K562 (cell line): ENCODE measurements at regions not wholly inside any gene's neighbourhood (a gene's known extent, or its start where the extent isn't known, plus 50 kb on each side); places are given as distances from the start of the nearest gene placed in this dataset.

Experiments
- ATAC-seq: fragments of 200-7000 bp; cut with Tn5 transposase; 3 replicates; pipeline ENCODE4 v1.9.1; 2020; ENCODE audit warnings: moderate library complexity
- BruUV-seq: library from RNA; stranded (reverse); fragments of 400-500 nt; replicated peaks from 2 replicates; lab custom pipeline; 2021; lab: Mats Ljungman, UMichigan
- CTCF ChIA-PET: fragments of 300-600 bp; formaldehyde crosslinking; extraction: SDS; loops from one replicate; lab custom pipeline; 2021; ENCODE audit warnings: low intra/inter-chr PET ratio; lab: Yijun Ruan, JAX
- POLR2A ChIA-PET: fragments of 300-600, 350-650 bp; sonication (Branson Sonifier 250); formaldehyde crosslinking; extraction: SDS; loops from one replicate; lab custom pipeline; 2021; ENCODE audit warnings: antibody characterized with exemption, inconsistent platforms; lab: Yijun Ruan, JAX
- DNase-seq, 4 experiments: peaks; one replicate each; pipeline versions ENCODE4 v3.0.0 to v3.0.0-alpha.2; 2011 to 2018; ENCODE audit warnings: low spot score in 3 of 4, mixed read lengths in 3 of 4; ENCODE audit errors: extremely low read depth in 1 of 4
- FAIRE-seq: peaks from 2 replicates; lab custom pipeline; 2011; peaks lifted over from hg19 to GRCh38; lab: Jason Lieb, UNC
- H2AFZ ChIP-seq: 2 replicates; pipeline ENCODE4 v1.6.0; 2011; ENCODE audit warnings: low read depth, low read length, control low read depth, inconsistent platforms
- H3K27ac ChIP-seq: fragments of 200-600 bp; 3 replicates; pipeline ENCODE4 v1.8.0; 2011; ENCODE audit warnings: low read depth, mild to moderate bottlenecking, control low read depth, inconsistent platforms, low read length, moderate library complexity, mixed read lengths; ENCODE audit errors: extremely low read depth
- H3K27me3 ChIP-seq, 2 experiments: fragments of 300-600 bp in 1 of 2; 2 replicates in 1 of 2; 3 replicates in 1 of 2; pipeline versions ENCODE4 v1.6.0 to v1.8.0; 2011; ENCODE audit warnings: inconsistent platforms in 2 of 2, low read length in 2 of 2, mild to moderate bottlenecking in 1 of 2, mixed read lengths in 1 of 2, moderate library complexity in 1 of 2; ENCODE audit not compliant: control insufficient read depth in 2 of 2, insufficient read depth in 2 of 2
- H3K36me3 ChIP-seq: fragments of 300-600 bp; 3 replicates; pipeline ENCODE4 v1.8.0; 2011; ENCODE audit warnings: mild to moderate bottlenecking, low read length, inconsistent platforms; ENCODE audit not compliant: control insufficient read depth, insufficient read depth
- H3K4me1 ChIP-seq, 2 experiments: fragments of 200-600 bp in 1 of 2; replicated peaks in 1 of 2; 2 replicates in 1 of 2; 3 replicates in 1 of 2; pipeline versions ENCODE4 v1.5.1 to v1.8.0; 2011; ENCODE audit warnings: inconsistent platforms in 2 of 2, low read length in 2 of 2, mild to moderate bottlenecking in 1 of 2, mixed read lengths in 1 of 2, moderate library complexity in 1 of 2; ENCODE audit not compliant: control insufficient read depth in 2 of 2, insufficient read depth in 2 of 2
- H3K4me2 ChIP-seq: 2 replicates; pipeline ENCODE4 v1.6.1; 2011; ENCODE audit warnings: low read length, control low read depth, inconsistent platforms, mixed read lengths; ENCODE audit not compliant: insufficient read depth
- H3K4me3 ChIP-seq: fragments of 200-600 bp; sonication (generic), shearing (Covaris generic); 2 replicates; pipeline ENCODE4 v1.5.1; 2016; ENCODE audit warnings: control low read depth, inconsistent platforms
- H3K79me2 ChIP-seq: fragments of 200-600 bp; 3 replicates; pipeline ENCODE4 v1.8.0; 2011; ENCODE audit warnings: low read length, inconsistent platforms; ENCODE audit not compliant: control insufficient read depth, insufficient read depth
- H3K9ac ChIP-seq, 2 experiments: 2 replicates each; pipeline versions ENCODE4 v1.6.0 to v1.6.1; 2011; ENCODE audit warnings: low read depth in 2 of 2, low read length in 2 of 2, control low read depth in 1 of 2, inconsistent platforms in 1 of 2, mild to moderate bottlenecking in 1 of 2, mixed read lengths in 1 of 2; ENCODE audit not compliant: insufficient read depth in 1 of 2
- H3K9me1 ChIP-seq: one replicate; pipeline ENCODE4 v1.6.0; 2011; ENCODE audit warnings: inconsistent platforms, mild to moderate bottlenecking, low read length, moderate library complexity; ENCODE audit not compliant: control insufficient read depth, insufficient read depth
- H3K9me3 ChIP-seq: replicated peaks from 2 replicates; pipeline ENCODE4 v1.5.1; 2011; ENCODE audit warnings: low read depth, low read length, inconsistent platforms; ENCODE audit not compliant: control insufficient read depth, insufficient read depth
- H4K20me1 ChIP-seq: replicated peaks from 2 replicates; pipeline ENCODE4 v1.6.1; 2011; ENCODE audit warnings: low read length, inconsistent platforms, mixed read lengths; ENCODE audit not compliant: control insufficient read depth, insufficient read depth
- ARID3B ChIP-seq: fragments of 250-450 bp; sonication (Bioruptor Pico); IDR thresholded peaks from 2 replicates; pipeline ENCODE4 v1.4.0; 2020; ENCODE audit warnings: borderline replicate concordance
- COPS2 ChIP-seq: fragments of 450-650 bp; conservative IDR thresholded peaks from 2 replicates; pipeline ENCODE4 v1.6.1; 2016; ENCODE audit warnings: mild to moderate bottlenecking, moderate library complexity
- CXXC5 ChIP-seq: fragments of 250-450 bp; sonication (Bioruptor Pico); IDR thresholded peaks from 2 replicates; pipeline ENCODE4 v1.8.0; 2022; ENCODE audit warnings: inconsistent platforms, mild to moderate bottlenecking, moderate library complexity
- DPF2 ChIP-seq: fragments of 450-650 bp; IDR thresholded peaks from 2 replicates; pipeline ENCODE4 v1.6.1; 2016
- MAFK ChIP-seq: IDR thresholded peaks from 2 replicates; pipeline ENCODE4 v1.6.1; 2011; ENCODE audit warnings: low read length, improper control_type of control experiment
- MEF2A ChIP-seq: IDR thresholded peaks from 2 replicates; pipeline ENCODE4 v1.6.1; 2011; ENCODE audit warnings: low read depth, mild to moderate bottlenecking, low read length, moderate library complexity; ENCODE audit not compliant: control insufficient read depth
- MIER1 ChIP-seq: fragments of 450-650 bp; IDR thresholded peaks from 2 replicates; pipeline ENCODE4 v1.6.1; 2016; ENCODE audit warnings: antibody characterized with exemption, mild to moderate bottlenecking, low read depth
- MNT ChIP-seq, 2 experiments: fragments of 450-650 bp; conservative IDR thresholded peaks; 2 replicates each; pipeline ENCODE4 v1.6.1; 2017; ENCODE audit warnings: mild to moderate bottlenecking in 2 of 2, moderate library complexity in 2 of 2
- MYNN ChIP-seq, 2 experiments: sonication (generic); formaldehyde crosslinking in 1 of 2; IDR thresholded peaks; 2 replicates each; pipeline versions ENCODE4 v1.5.0 to v1.6.1; 2016 to 2020; ENCODE audit warnings: antibody characterized with exemption in 1 of 2, missing genetic modification reagents in 1 of 2
- NCOR1 ChIP-seq: fragments of 450-650 bp; IDR thresholded peaks from 2 replicates; pipeline ENCODE4 v1.6.1; 2016; ENCODE audit warnings: mild to moderate bottlenecking, moderate library complexity
- PHF8 ChIP-seq: fragments of 200-600 bp; sonication (generic); IDR thresholded peaks from 2 replicates; pipeline ENCODE4 v1.6.1; 2012; ENCODE audit warnings: mixed run types, mild to moderate bottlenecking, inconsistent platforms, low read length, moderate library complexity, borderline replicate concordance
- SRSF9 ChIP-seq: fragments of 200-400 bp; formaldehyde crosslinking; IDR thresholded peaks from 2 replicates; pipeline ENCODE4 v1.6.1; 2017; ENCODE audit warnings: low read depth, low read length, borderline replicate concordance
- TCF15 ChIP-seq: fragments of 250-450 bp; sonication (Bioruptor Pico); IDR thresholded peaks from 2 replicates; pipeline ENCODE4 v1.8.0; 2022; ENCODE audit warnings: moderate library complexity, mild to moderate bottlenecking, inconsistent platforms
- TCFL5 ChIP-seq: fragments of 250-450 bp; sonication (Bioruptor Pico); conservative IDR thresholded peaks from 2 replicates; pipeline ENCODE4 v1.6.1; 2021; ENCODE audit warnings: mild to moderate bottlenecking, moderate library complexity, matching md5 sums
- THRA ChIP-seq: fragments of 450-650 bp; IDR thresholded peaks from 2 replicates; pipeline ENCODE4 v1.6.1; 2017; ENCODE audit warnings: mild to moderate bottlenecking, moderate library complexity
- THRB ChIP-seq: fragments of 450-650 bp; formaldehyde crosslinking; conservative IDR thresholded peaks from 2 replicates; pipeline ENCODE4 v1.4.0; 2022; ENCODE audit warnings: mild to moderate bottlenecking, missing genetic modification characterization
- ZFP30 ChIP-seq: fragments of 250-450 bp; sonication (Bioruptor Pico); IDR thresholded peaks from 2 replicates; pipeline ENCODE4 v1.8.0; 2022; ENCODE audit warnings: moderate library complexity, mild to moderate bottlenecking, inconsistent platforms, borderline replicate concordance
- WGBS: fragments of 100-300 bp; shearing (Covaris generic); methylation state at CpG from one replicate; pipeline ENCODE4 v1.1.6; 2016; ENCODE audit warnings: low coverage, mixed read lengths; ENCODE audit not compliant: insufficient coverage; ENCODE audit errors: missing lambda C conversion rate; 5-methylcytosine and 5-hydroxymethylcytosine counted together
- in situ Hi-C: fragments of 300-500 bp; cut with MboI; formaldehyde crosslinking; loops from 4 replicates; pipeline ENCODE4 v1.15.0; 2018; ENCODE audit warnings: inconsistent platforms, mixed read lengths
- intact Hi-C: fragments of 100-400 bp; cut with micrococcal nuclease; formaldehyde crosslinking; loops from 2 replicates; pipeline ENCODE4 v1.14.2; 2022

DNA sequence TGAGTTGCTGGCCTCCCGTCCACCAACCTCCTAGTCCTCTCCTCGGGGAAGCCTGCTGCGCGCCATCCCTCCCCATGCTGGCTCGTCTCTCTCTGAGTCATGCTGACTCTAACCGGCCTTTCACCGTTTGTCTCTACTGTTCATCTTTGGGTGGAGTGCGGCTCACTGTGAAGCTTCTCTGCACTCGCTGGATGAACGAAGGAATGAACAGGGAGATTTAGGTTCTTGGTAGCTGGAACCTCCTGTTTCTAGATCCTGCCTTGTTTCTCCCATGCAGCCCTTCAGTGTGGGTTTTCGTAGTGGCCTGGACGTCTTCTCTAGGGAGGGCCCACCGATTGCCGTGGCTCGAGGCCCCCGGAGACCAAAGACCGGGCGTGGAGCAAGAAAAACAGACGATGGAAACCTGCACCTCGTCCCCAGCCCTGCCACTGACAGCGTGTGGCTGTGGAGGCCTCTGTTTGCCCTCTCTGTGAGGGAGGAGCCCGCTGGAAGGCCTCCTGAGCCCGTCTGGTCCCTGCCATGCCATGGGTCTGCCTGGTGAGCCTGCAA is 227.6 kb upstream of the C1orf174 start:
- DNase-seq (peak in 2 of 4 experiments; percentile 9 to 22), ATAC-seq (peak; percentile 71), FAIRE-seq (no peak)
- H3K9ac ChIP-seq, result no peak overlapping the region
- CTCF ChIA-PET, result no interaction called here
- no peak overlapping the region for H3K4me2 ChIP-seq
- H3K4me1 ChIP-seq, result peaks cover 0 to 6% of the 10 kb centered on the region in 2 experiments; a peak in 2 of 5 replicates
- no peaks in the 10 kb centered on the region for H3K36me3 ChIP-seq
- POLR2A ChIA-PET, result no interaction called here
- in situ Hi-C loops (no loop called here), intact Hi-C loops (no loop called here)
- WGBS, result under 1% methylated on average over 23 of the region's 23 CpGs
- H4K20me1 ChIP-seq, result peaks cover 9% of the 10 kb centered on the region; the same call in 1 of the 2 replicates
- H3K27ac ChIP-seq, result no peak overlapping the region
- H3K79me2 ChIP-seq, result no peaks in the 10 kb centered on the region
- peaks cover 34 to 72% of the 10 kb centered on the region in 2 experiments for H3K27me3 ChIP-seq
- H2AFZ ChIP-seq, result no peak overlapping the region
- no peaks in the 10 kb centered on the region for H3K9me3 ChIP-seq
- BruUV-seq, result no TSS peak
- H3K4me3 ChIP-seq, result no peak overlapping the region
- H3K9me1 ChIP-seq, result no peaks in the 10 kb centered on the region
- no peak for TF ChIP-seq CXXC5
- TF ChIP-seq MNT (conservative IDR thresholded peaks at IDR 0.05), result no peak
- no peak for TF ChIP-seq MEF2A
- no peak for TF ChIP-seq TCFL5 (CRISPR knock-in tag)
- no peak for TF ChIP-seq THRB (CRISPR knock-in tag)
- TF ChIP-seq PHF8, result no peak
- no peak for TF ChIP-seq SRSF9
- TF ChIP-seq MIER1, result no peak
- no peak for TF ChIP-seq THRA
- no peak for TF ChIP-seq ARID3B (CRISPR knock-in tag)
- no peak for TF ChIP-seq MAFK
- no peak for TF ChIP-seq DPF2
- TF ChIP-seq NCOR1, result no peak
- no peak for TF ChIP-seq ZFP30 (CRISPR knock-in tag)
- TF ChIP-seq MYNN (IDR thresholded peaks at IDR 0.05), result no peak
- no peak for TF ChIP-seq MYNN (CRISPR knock-in tag; IDR thresholded peaks at IDR 0.05)
- TF ChIP-seq COPS2, result no peak
- no peak for TF ChIP-seq TCF15 (CRISPR knock-in tag)
